Lower lobe of right lung (tissue), 2 donors: ENCODE measurements at regions not wholly inside any gene's neighbourhood (a gene's known extent, or its start where the extent isn't known, plus 50 kb on each side); places are given as distances from the start of the nearest gene placed in this dataset.

Experiments
- ATAC-seq, 2 donors: fragments of 200-7000 bp; cut with Tn5 transposase; one replicate each; pipeline ENCODE4 v1.9.1; 2020 to 2022; ENCODE audit warnings: mild to moderate bottlenecking in 2 of 2, moderate library complexity in 2 of 2
- DNase-seq: peaks from one replicate; pipeline ENCODE4 v3.0.0-alpha.2; 2020
- H3K27ac ChIP-seq: fragments of 200-600 bp; one replicate; pipeline ENCODE4 v1.8.0; 2022
- H3K27me3 ChIP-seq: fragments of 200-600 bp; one replicate; pipeline ENCODE4 v1.8.0; 2022; ENCODE audit warnings: low read depth
- H3K36me3 ChIP-seq: fragments of 200-600 bp; one replicate; pipeline ENCODE4 v1.8.0; 2022; ENCODE audit warnings: mild to moderate bottlenecking
- H3K4me1 ChIP-seq: fragments of 200-600 bp; one replicate; pipeline ENCODE4 v1.8.0; 2022
- H3K4me3 ChIP-seq: fragments of 200-600 bp; one replicate; pipeline ENCODE4 v1.8.0; 2022; ENCODE audit warnings: mild to moderate bottlenecking
- H3K9me3 ChIP-seq: fragments of 200-600 bp; one replicate; pipeline ENCODE4 v1.8.0; 2022
- intact Hi-C: fragments of 100-400 bp; cut with DNase I; formaldehyde crosslinking; loops from one replicate; pipeline ENCODE4 v1.11.0; 2022
- TF ChIP-seq, protein P1 (sequence below): fragments of 200-600 bp; IDR thresholded peaks from one replicate; pipeline ENCODE4 v1.8.0; 2022; ENCODE audit warnings: antibody characterized with exemption, mild to moderate bottlenecking
- donor health status: DM: no; HTN: yes; CAD: no; lungs with severe emphysema.

DNA sequence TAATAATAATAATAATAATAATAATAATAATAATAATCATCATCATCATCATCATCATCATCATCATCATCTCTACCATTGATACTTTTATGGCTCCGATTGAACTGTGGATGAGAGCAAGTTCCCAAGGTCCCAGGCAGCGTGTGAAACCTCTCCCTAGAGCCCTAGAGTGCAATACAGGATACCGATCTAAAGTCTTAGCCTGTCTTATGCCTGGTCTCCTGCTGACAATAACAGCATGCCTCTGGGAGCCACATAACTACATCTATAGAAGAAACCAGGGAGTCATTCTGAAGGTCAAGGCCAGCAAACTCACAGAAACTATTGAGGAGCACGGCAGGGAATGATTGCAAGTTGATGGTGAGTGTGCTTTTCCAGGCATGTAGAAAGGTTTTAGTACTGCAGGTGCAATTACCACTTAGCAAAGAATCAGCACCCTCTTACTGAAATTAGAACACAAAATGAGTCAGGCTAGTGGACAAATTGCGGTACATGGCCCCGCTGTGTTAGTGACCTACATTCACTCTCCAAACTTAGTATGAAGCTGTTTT lies 457.2 kb upstream of the CDH20 start:
- H3K9me3 ChIP-seq = no peaks in the 10 kb centered on the region
- H3K4me3 ChIP-seq = no peak overlapping the region
- no peaks in the 10 kb centered on the region for H3K4me1 ChIP-seq
- no peaks in the 10 kb centered on the region for H3K36me3 ChIP-seq
- ATAC-seq (no peak), DNase-seq (no peak)
- intact Hi-C loops = no loop called here
- TF ChIP-seq, protein P1, sequence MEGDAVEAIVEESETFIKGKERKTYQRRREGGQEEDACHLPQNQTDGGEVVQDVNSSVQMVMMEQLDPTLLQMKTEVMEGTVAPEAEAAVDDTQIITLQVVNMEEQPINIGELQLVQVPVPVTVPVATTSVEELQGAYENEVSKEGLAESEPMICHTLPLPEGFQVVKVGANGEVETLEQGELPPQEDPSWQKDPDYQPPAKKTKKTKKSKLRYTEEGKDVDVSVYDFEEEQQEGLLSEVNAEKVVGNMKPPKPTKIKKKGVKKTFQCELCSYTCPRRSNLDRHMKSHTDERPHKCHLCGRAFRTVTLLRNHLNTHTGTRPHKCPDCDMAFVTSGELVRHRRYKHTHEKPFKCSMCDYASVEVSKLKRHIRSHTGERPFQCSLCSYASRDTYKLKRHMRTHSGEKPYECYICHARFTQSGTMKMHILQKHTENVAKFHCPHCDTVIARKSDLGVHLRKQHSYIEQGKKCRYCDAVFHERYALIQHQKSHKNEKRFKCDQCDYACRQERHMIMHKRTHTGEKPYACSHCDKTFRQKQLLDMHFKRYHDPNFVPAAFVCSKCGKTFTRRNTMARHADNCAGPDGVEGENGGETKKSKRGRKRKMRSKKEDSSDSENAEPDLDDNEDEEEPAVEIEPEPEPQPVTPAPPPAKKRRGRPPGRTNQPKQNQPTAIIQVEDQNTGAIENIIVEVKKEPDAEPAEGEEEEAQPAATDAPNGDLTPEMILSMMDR = no peak
- H3K27me3 ChIP-seq = no peaks in the 10 kb centered on the region
- no peak overlapping the region for H3K27ac ChIP-seq

DNA sequence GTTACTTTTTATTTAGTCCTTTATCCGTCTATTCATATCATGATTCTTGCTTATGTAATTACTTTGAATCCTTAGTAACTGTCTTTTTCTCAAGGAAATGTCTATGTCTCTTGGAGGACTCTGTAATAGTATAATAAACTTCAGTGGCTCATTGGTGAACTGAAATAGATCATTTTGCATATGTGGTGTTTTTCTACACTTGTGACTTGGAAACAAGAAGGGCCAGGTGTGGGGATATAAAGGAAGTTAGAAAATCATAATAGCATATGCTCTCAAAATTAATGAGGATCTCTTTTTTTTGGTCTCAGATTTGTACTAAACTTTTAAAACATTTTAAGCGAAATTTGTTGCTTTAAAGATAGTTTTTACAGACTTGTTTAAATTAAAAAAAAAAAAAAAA lies 453.0 kb upstream of the CDH20 start:
- no peak for DNase-seq
- no peaks in the 10 kb centered on the region for H3K27me3 ChIP-seq
- no peak overlapping the region for H3K4me3 ChIP-seq
- no peaks in the 10 kb centered on the region for H3K36me3 ChIP-seq
- TF ChIP-seq, protein P1 = no peak
- no peak overlapping the region for H3K27ac ChIP-seq
- no peaks in the 10 kb centered on the region for H3K9me3 ChIP-seq
- intact Hi-C loops = no loop called here
- H3K4me1 ChIP-seq = no peaks in the 10 kb centered on the region
- no peak for ATAC-seq

DNA sequence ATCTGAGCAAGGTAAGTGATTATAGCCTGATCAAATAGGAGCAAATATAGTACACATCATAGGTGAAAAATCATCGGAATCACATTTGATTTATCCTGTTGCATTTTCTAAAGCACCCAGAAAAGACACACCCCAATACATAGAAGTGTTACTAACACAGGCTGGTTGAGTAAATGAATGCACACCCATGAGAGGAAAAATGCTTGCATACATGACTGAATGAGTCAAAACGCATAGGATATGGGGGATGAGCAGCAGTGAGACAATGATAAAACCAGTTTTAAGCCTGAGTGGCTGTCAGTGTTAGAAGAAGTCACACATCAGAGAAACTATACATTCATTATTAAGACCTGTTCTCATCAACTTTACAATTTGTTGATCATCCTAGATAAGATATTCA lies 449.6 kb upstream of the CDH20 start:
- Histone ChIP-seq H3K4me3 (no peak overlapping the region), H3K27ac (no peak overlapping the region), H3K4me1 (no peaks in the 10 kb centered on the region), H3K36me3 (no peaks in the 10 kb centered on the region), H3K27me3 (no peaks in the 10 kb centered on the region), H3K9me3 (no peaks in the 10 kb centered on the region)
- TF ChIP-seq, protein P1 = no peak
- intact Hi-C loops = no loop called here
- DNase-seq (no peak), ATAC-seq (no peak)

DNA sequence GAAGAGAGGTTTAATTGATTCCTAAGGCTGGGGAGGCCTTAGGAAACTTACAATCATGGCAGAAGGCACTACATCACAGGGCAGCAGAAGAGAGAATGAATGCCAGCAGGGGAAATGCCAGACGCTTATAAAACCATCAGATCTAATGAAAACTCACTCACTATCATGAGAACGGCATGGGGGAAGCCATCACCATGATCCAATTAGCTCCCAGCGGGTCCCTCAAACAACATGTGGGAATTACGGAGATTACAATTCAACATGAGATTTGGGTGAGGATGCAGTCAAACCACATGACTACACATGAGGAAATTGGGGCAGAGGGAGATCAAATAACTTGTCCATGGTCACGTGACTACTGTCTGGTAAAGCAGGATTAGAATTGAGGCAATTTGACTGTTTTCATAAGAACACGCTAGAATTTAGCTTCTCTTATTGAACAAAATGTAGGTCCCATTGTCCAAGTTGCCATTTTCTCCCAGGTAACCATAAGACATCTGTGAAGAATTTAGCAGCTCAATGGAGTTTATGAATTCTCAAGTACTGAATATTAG lies 445.1 kb upstream of the CDH20 start:
- DNase-seq = no peak
- Histone ChIP-seq H3K4me1 (no peaks in the 10 kb centered on the region), H3K27me3 (no peaks in the 10 kb centered on the region), H3K9me3 (no peaks in the 10 kb centered on the region), H3K36me3 (no peaks in the 10 kb centered on the region), H3K4me3 (no peak overlapping the region), H3K27ac (no peak overlapping the region)
- TF ChIP-seq, protein P1 = no peak
- intact Hi-C loops = no loop called here
- no peak for ATAC-seq

DNA sequence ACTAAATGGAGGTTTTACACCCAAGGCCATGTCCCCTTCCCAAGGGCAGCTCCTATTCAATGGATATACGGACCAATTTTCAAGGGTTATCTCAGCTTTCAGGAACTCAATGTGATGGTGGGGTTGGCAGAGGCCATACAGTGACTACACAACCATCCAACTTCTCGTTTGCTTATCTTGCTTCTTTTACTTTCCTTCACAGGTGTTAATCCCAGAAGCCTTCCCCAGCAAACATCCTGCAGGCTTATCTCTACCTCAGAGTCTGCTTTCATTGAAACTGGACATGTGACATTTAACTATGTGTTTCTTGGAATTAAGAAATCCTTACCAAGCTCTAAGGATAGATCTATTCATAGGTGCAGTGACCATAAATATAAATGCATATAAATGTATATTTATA lies 443.8 kb upstream of the CDH20 start:
- H3K36me3 ChIP-seq = no peaks in the 10 kb centered on the region
- DNase-seq (no peak), ATAC-seq (no peak)
- H3K27me3 ChIP-seq = no peaks in the 10 kb centered on the region
- H3K4me1 ChIP-seq = no peaks in the 10 kb centered on the region
- H3K27ac ChIP-seq = no peak overlapping the region
- intact Hi-C loops = no loop called here
- TF ChIP-seq, protein P1 = no peak
- H3K4me3 ChIP-seq = no peak overlapping the region
- no peaks in the 10 kb centered on the region for H3K9me3 ChIP-seq

DNA sequence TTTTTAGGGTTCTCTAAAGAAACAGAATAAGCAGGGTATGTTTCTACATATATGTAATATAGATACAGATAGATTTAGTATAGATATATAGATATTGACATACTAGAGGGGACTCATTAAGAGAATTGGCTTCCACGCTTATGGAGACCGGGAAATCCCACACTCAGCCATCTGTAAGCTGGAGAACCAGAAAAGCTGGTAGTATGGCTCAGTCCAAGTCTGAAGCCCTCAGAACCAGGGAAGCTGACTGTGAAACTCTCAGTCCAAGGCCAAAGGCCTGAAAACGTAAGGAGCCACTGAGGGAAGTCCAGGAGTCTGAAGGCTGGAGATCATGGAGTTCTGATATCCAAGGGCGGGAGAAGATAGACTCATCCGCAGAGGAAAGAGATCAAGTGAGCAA lies 441.3 kb upstream of the CDH20 start:
- Histone ChIP-seq H3K27ac (no peak overlapping the region), H3K36me3 (no peaks in the 10 kb centered on the region), H3K4me3 (no peak overlapping the region), H3K27me3 (no peaks in the 10 kb centered on the region), H3K4me1 (no peaks in the 10 kb centered on the region), H3K9me3 (no peaks in the 10 kb centered on the region)
- TF ChIP-seq, protein P1 = no peak
- DNase-seq (no peak), ATAC-seq (no peak)
- intact Hi-C loops = no loop called here
